Ishikawa (cell line): ENCODE measurements at regions not wholly inside any gene's neighbourhood (a gene's known extent, or its start where the extent isn't known, plus 50 kb on each side); places are given as distances from the start of the nearest gene placed in this dataset.

ENCODE experiments used
- CEBPB ChIP-seq: IDR thresholded peaks from 2 replicates; pipeline ENCODE4 v1.6.1; 2012
- EGR1 ChIP-seq: IDR thresholded peaks from 2 replicates; pipeline ENCODE4 v1.6.1; 2012
- EP300 ChIP-seq: IDR thresholded peaks from 2 replicates; pipeline ENCODE4 v1.6.1; 2012; ENCODE audit warnings: borderline replicate concordance
- TAF1 ChIP-seq: IDR thresholded peaks from 2 replicates; pipeline ENCODE4 v1.6.1; 2012; ENCODE audit warnings: low read depth, mild to moderate bottlenecking
- TEAD4 ChIP-seq: IDR thresholded peaks from 2 replicates; pipeline ENCODE4 v1.6.1; 2012
- YY1 ChIP-seq: IDR thresholded peaks from 2 replicates; pipeline ENCODE4 v1.6.1; 2012; ENCODE audit warnings: low read depth
- TF ChIP-seq, protein P1 (sequence below): IDR thresholded peaks from 2 replicates; pipeline ENCODE4 v1.6.1; 2012; ENCODE audit warnings: low read depth, mild to moderate bottlenecking
- TF ChIP-seq, protein P2 (sequence below): IDR thresholded peaks from 2 replicates; pipeline ENCODE4 v1.6.1; 2012
- TF ChIP-seq, protein P3 (sequence below): IDR thresholded peaks from 2 replicates; pipeline ENCODE4 v1.6.1; 2012

DNA sequence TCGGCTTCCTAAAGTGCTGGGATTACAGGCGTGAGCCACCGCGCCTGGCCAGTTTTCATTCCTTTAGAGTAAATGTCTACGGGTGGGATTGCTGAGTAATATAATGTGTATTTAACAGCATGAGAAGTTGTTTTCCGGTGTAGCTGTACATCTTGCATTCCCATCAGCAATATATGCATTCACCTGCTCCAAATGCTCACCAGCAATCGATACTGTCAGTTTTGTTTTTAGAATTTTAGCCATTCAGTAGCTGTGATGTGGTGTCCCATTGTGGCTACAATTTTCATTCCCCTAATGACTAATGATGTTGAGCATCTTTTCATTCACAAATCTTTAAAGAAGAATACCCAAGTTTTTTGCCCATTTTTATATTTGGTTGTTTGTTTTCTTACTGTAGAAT lies 134.8 kb upstream of the RGMA start:
- TF ChIP-seq, protein P1, sequence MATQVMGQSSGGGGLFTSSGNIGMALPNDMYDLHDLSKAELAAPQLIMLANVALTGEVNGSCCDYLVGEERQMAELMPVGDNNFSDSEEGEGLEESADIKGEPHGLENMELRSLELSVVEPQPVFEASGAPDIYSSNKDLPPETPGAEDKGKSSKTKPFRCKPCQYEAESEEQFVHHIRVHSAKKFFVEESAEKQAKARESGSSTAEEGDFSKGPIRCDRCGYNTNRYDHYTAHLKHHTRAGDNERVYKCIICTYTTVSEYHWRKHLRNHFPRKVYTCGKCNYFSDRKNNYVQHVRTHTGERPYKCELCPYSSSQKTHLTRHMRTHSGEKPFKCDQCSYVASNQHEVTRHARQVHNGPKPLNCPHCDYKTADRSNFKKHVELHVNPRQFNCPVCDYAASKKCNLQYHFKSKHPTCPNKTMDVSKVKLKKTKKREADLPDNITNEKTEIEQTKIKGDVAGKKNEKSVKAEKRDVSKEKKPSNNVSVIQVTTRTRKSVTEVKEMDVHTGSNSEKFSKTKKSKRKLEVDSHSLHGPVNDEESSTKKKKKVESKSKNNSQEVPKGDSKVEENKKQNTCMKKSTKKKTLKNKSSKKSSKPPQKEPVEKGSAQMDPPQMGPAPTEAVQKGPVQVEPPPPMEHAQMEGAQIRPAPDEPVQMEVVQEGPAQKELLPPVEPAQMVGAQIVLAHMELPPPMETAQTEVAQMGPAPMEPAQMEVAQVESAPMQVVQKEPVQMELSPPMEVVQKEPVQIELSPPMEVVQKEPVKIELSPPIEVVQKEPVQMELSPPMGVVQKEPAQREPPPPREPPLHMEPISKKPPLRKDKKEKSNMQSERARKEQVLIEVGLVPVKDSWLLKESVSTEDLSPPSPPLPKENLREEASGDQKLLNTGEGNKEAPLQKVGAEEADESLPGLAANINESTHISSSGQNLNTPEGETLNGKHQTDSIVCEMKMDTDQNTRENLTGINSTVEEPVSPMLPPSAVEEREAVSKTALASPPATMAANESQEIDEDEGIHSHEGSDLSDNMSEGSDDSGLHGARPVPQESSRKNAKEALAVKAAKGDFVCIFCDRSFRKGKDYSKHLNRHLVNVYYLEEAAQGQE, result no peak
- TF ChIP-seq EGR1, result no peak
- TF ChIP-seq EP300, result no peak
- TF ChIP-seq, protein P2, sequence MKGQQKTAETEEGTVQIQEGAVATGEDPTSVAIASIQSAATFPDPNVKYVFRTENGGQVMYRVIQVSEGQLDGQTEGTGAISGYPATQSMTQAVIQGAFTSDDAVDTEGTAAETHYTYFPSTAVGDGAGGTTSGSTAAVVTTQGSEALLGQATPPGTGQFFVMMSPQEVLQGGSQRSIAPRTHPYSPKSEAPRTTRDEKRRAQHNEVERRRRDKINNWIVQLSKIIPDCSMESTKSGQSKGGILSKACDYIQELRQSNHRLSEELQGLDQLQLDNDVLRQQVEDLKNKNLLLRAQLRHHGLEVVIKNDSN, result no peak
- TF ChIP-seq CEBPB, result no peak
- no peak for TF ChIP-seq TEAD4
- TF ChIP-seq, protein P3, sequence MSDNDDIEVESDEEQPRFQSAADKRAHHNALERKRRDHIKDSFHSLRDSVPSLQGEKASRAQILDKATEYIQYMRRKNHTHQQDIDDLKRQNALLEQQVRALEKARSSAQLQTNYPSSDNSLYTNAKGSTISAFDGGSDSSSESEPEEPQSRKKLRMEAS, result no peak
- TF ChIP-seq TAF1, result no peak
- no peak for TF ChIP-seq YY1
